Mesendoderm (in vitro differentiated cells): ENCODE measurements at regions not wholly inside any gene's neighbourhood (a gene's known extent, or its start where the extent isn't known, plus 50 kb on each side); places are given as distances from the start of the nearest gene placed in this dataset.

ENCODE experiments used
- DNase-seq: peaks from one replicate; pipeline ENCODE4 v3.0.0; 2013
- H2AK5ac ChIP-seq: 2 replicates; pipeline ENCODE4 v1.6.1; 2013; ENCODE audit warnings: low read length, inconsistent platforms
- H2BK120ac ChIP-seq: 2 replicates; pipeline ENCODE4 v1.6.1; 2013; ENCODE audit warnings: low read depth, mild to moderate bottlenecking, low read length, moderate library complexity, mixed read lengths
- H2BK15ac ChIP-seq: replicated peaks from 2 replicates; pipeline ENCODE4 v1.6.1; 2013; ENCODE audit warnings: low read depth, mild to moderate bottlenecking, moderate library complexity
- H2BK5ac ChIP-seq: 2 replicates; pipeline ENCODE4 v1.6.1; 2013; ENCODE audit warnings: low read length, inconsistent platforms
- H3K18ac ChIP-seq: 2 replicates; pipeline ENCODE4 v1.6.1; 2013; ENCODE audit warnings: mild to moderate bottlenecking, low read length, mixed read lengths
- H3K23ac ChIP-seq: one replicate; pipeline ENCODE4 v1.6.1; 2013; ENCODE audit warnings: low read length
- H3K27ac ChIP-seq: 2 replicates; pipeline ENCODE4 v1.5.1; 2013; ENCODE audit warnings: low read depth, mild to moderate bottlenecking, inconsistent platforms, low read length, moderate library complexity
- H3K27me3 ChIP-seq: 2 replicates; pipeline ENCODE4 v1.6.1; 2013; ENCODE audit warnings: low read length, control low read depth, mild to moderate bottlenecking, inconsistent platforms; ENCODE audit not compliant: insufficient read depth, poor library complexity
- H3K36me3 ChIP-seq: 2 replicates; pipeline ENCODE4 v1.6.1; 2013; ENCODE audit warnings: low read length, inconsistent platforms; ENCODE audit not compliant: control insufficient read depth, insufficient read depth
- H3K4ac ChIP-seq: one replicate; pipeline ENCODE4 v1.6.1; 2013; ENCODE audit warnings: low read depth, mild to moderate bottlenecking, low read length, moderate library complexity
- H3K4me1 ChIP-seq: 2 replicates; pipeline ENCODE4 v1.6.1; 2013; ENCODE audit warnings: low read depth, low read length, inconsistent platforms; ENCODE audit not compliant: control insufficient read depth
- H3K4me2 ChIP-seq: 2 replicates; pipeline ENCODE4 v1.6.1; 2013; ENCODE audit warnings: low read length
- H3K4me3 ChIP-seq: 2 replicates; pipeline ENCODE4 v1.5.1; 2013; ENCODE audit warnings: mild to moderate bottlenecking, low read length
- H3K56ac ChIP-seq: one replicate; pipeline ENCODE4 v1.6.1; 2013; ENCODE audit warnings: low read length
- H3K79me1 ChIP-seq: 2 replicates; pipeline ENCODE4 v1.6.1; 2013; ENCODE audit warnings: low read length, inconsistent platforms
- H3K79me2 ChIP-seq: 2 replicates; pipeline ENCODE4 v1.6.1; 2013; ENCODE audit warnings: mild to moderate bottlenecking, low read length; ENCODE audit not compliant: control insufficient read depth, insufficient read depth
- H3K9ac ChIP-seq: 2 replicates; pipeline ENCODE4 v1.6.1; 2013; ENCODE audit warnings: low read length, inconsistent platforms
- H4K5ac ChIP-seq: one replicate; pipeline ENCODE4 v1.6.1; 2013; ENCODE audit warnings: low read length
- H4K8ac ChIP-seq: one replicate; pipeline ENCODE4 v1.6.1; 2013; ENCODE audit warnings: low read depth, mild to moderate bottlenecking, control low read depth, low read length, moderate library complexity
- WGBS: extraction: QIAGEN DNeasy Blood & Tissue Kit; methylation state at CpG from one replicate; pipeline ENCODE4 v1.1.7; 2013; ENCODE audit warnings: low lambda C conversion rate, missing lambda C conversion rate; ENCODE audit not compliant: insufficient coverage; ENCODE audit errors: extremely low coverage; 5-methylcytosine and 5-hydroxymethylcytosine counted together

DNA sequence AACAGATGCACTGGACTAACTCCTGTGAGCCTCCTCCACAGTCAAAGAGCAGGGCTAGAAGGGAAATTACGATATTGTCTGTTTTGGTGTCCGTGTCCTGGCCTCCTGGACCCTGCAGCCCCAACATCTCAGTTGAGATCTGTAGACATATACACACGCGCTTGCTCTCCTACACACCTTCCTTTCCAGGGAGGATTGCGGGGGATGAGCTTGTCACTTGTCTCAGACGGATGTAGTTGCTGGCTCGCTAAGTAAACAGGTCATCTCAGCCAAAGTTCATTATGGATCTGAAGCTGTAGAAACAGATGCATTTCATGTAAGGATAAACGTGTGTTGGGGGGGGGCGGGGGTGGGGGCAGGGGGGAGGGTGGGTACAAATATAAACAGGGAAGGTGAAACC, 549.3 kb downstream of the CCDC171 start:
- no peaks in the 10 kb centered on the region for H3K27me3 ChIP-seq
- no peaks in the 10 kb centered on the region for H3K36me3 ChIP-seq
- H3K9ac ChIP-seq: no peak overlapping the region
- no peak overlapping the region for H4K5ac ChIP-seq
- H3K56ac ChIP-seq: no peak overlapping the region
- no peak overlapping the region for H3K4ac ChIP-seq
- H3K4me3 ChIP-seq: no peak overlapping the region
- H4K8ac ChIP-seq: no peak overlapping the region
- H3K79me2 ChIP-seq: no peaks in the 10 kb centered on the region
- no peak for DNase-seq
- no peak overlapping the region for H3K4me2 ChIP-seq
- no peak overlapping the region for H2BK120ac ChIP-seq
- no peak overlapping the region for H2BK15ac ChIP-seq
- no peak overlapping the region for H3K18ac ChIP-seq
- H2BK5ac ChIP-seq: no peak overlapping the region
- whole genome bisulfite sequencing: no CpG with 5 or more reads among the region's 9 CpGs
- H2AK5ac ChIP-seq: no peak overlapping the region
- no peaks in the 10 kb centered on the region for H3K79me1 ChIP-seq
- H3K27ac ChIP-seq: no peak overlapping the region
- H3K23ac ChIP-seq: no peak overlapping the region
- no peaks in the 10 kb centered on the region for H3K4me1 ChIP-seq

DNA sequence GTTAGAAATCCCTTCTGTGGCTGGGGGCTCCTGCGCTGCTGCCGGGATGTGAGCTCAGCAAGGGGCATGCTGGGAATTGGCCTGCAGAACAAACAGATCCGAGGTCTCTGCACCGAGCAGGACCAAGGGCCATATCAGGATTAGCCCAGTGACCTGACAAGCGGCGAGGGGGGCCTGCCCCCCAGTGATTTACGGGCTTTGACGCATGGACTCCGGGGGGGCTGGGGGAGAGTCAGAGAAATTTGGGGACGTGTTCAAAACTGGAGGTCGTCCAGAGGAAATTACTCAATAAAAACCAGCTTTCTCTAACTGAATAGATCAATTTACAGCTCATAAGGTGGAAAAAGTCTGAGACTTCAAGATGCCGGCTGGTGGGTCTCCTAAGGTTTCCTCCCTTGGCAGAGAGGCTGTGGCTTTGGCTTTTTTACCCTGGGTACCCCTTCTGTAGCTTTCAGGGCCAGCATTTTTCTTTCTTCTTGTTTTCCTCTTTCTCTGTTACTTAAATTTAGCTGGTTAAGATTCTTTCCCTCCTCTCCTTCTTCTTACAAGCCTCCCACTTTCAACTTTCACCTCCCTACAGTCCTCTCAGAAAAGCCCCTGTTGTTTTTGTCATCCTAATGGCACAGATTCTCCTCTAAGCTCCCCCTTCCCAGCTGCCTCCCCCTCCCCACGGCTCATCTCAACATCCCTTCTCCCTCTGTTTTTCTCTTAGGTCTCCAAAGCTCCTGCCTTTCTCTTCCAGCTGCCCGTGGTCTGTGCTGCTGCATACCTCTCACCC, 551.0 kb downstream of the CCDC171 start:
- DNase-seq: no peak
- no peaks in the 10 kb centered on the region for H3K27me3 ChIP-seq
- H3K4me2 ChIP-seq: no peak overlapping the region
- no peak overlapping the region for H4K5ac ChIP-seq
- H3K79me2 ChIP-seq: no peaks in the 10 kb centered on the region
- no peak overlapping the region for H4K8ac ChIP-seq
- H2BK15ac ChIP-seq: no peak overlapping the region
- WGBS: no CpG with 5 or more reads among the region's 14 CpGs
- no peak overlapping the region for H2AK5ac ChIP-seq
- H3K27ac ChIP-seq: no peak overlapping the region
- no peak overlapping the region for H3K18ac ChIP-seq
- no peaks in the 10 kb centered on the region for H3K79me1 ChIP-seq
- H3K56ac ChIP-seq: no peak overlapping the region
- H3K4me1 ChIP-seq: no peaks in the 10 kb centered on the region
- H3K4ac ChIP-seq: no peak overlapping the region
- no peak overlapping the region for H3K23ac ChIP-seq
- H3K4me3 ChIP-seq: no peak overlapping the region
- H2BK5ac ChIP-seq: no peak overlapping the region
- H2BK120ac ChIP-seq: no peak overlapping the region
- H3K9ac ChIP-seq: no peak overlapping the region
- H3K36me3 ChIP-seq: no peaks in the 10 kb centered on the region

DNA sequence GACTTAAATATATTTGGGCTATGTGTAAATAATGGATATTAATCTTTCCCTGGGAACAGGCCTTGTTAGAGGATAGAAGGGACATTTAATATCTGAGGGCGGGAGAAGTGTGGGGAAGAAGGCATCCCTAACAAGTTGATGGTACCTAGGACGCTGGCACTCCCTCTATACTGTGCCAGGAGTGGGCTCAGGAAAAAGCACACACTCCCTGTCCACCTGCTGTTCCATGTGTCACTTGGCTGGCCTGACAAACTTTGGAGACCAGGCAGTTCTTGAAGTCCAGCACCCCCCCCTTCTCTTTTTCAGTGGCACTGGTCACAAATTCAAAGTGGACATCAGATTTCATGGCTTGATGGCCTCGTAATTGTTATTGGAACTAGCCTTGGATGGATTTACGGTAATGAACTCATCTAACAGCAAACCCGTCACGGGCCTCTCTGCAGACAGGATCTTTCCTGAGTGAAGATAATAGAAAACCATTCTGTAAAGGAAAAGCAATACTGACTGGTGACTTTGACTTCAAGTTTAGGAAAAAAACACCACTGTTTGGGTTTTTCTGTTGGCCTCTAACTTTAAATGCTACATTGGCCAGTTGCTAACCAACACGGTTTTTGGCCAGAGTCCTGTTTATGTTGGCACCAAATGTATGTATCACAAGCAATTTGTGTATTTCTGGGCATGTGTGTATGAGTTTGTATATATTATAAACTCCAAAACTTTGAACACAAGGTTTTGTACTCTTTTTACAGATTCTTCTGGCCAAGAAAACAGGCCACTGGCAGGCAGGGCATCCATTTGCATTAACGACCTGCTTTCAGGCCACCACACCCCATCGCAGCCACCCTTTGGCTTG, 552.6 kb downstream of the CCDC171 start:
- DNase-seq: no peak
- no peak overlapping the region for H2BK120ac ChIP-seq
- H3K27ac ChIP-seq: no peak overlapping the region
- no peaks in the 10 kb centered on the region for H3K79me2 ChIP-seq
- no peak overlapping the region for H2AK5ac ChIP-seq
- H3K4me3 ChIP-seq: no peak overlapping the region
- H4K5ac ChIP-seq: no peak overlapping the region
- H3K27me3 ChIP-seq: no peaks in the 10 kb centered on the region
- H2BK5ac ChIP-seq: no peak overlapping the region
- WGBS: no CpG with 5 or more reads among the region's 9 CpGs
- H3K9ac ChIP-seq: no peak overlapping the region
- H2BK15ac ChIP-seq: no peak overlapping the region
- no peak overlapping the region for H4K8ac ChIP-seq
- H3K4me2 ChIP-seq: no peak overlapping the region
- no peak overlapping the region for H3K23ac ChIP-seq
- H3K36me3 ChIP-seq: no peaks in the 10 kb centered on the region
- H3K18ac ChIP-seq: no peak overlapping the region
- no peak overlapping the region for H3K4ac ChIP-seq
- H3K4me1 ChIP-seq: no peaks in the 10 kb centered on the region
- H3K79me1 ChIP-seq: no peaks in the 10 kb centered on the region
- no peak overlapping the region for H3K56ac ChIP-seq

DNA sequence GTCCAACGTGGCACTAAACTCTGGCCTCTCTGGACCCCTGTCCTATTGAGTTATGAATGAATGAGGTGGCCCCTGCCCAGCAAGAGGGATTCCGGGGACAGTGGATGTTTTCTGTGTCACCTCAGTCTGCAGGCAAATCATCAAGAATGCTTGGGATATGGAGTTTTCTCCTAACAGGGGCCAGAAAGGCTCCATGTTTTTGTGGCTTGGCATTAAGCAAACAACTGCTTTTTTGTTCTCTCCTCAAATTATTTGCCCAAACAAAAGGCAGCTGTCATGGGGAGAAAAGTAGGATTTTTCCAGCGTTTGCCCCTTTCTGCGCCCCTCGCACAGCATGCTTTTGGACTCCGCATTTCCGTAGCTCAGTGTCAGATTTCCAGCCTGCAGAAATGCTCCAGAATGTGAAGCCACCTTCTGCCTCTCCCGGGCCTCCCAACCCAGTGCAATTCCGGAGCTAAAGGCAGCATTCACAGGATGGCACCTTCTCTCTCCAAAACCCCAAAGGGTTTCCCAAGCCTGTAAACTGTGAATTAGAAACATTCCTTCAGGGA, 553.3 kb downstream of the CCDC171 start:
- Histone ChIP-seq H2BK15ac (no peak overlapping the region), H3K4ac (no peak overlapping the region), H2BK5ac (no peak overlapping the region), H4K5ac (no peak overlapping the region), H3K4me3 (no peak overlapping the region), H3K36me3 (no peaks in the 10 kb centered on the region), H3K27ac (no peak overlapping the region), H3K4me1 (no peaks in the 10 kb centered on the region), H3K23ac (no peak overlapping the region), H3K9ac (no peak overlapping the region), H3K79me1 (no peaks in the 10 kb centered on the region), H3K27me3 (no peaks in the 10 kb centered on the region), H2BK120ac (no peak overlapping the region), H2AK5ac (no peak overlapping the region), H3K79me2 (no peaks in the 10 kb centered on the region), H3K56ac (no peak overlapping the region), H3K18ac (no peak overlapping the region), H3K4me2 (no peak overlapping the region), H4K8ac (no peak overlapping the region)
- WGBS: no CpG with 5 or more reads among the region's 9 CpGs
- DNase-seq: peak; percentile 53

DNA sequence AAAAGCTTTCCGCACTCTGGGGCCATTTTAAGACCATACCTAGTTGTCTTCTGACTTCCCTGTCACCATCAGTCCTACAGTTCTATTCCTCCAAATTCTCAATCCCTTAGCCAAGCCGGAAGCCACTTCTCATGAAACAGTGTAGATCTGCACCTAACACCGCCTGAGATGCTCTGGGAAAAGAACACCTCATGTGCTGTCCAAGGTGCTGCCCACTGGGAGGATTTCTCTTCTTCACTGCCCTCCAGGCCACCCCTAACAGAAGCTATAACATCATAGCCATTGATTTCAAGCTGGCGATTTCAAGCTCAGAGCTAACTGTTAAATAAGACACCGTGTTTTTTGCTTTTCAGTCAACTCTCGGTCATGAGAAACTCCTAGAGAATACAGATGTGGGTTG, 559.3 kb downstream of the CCDC171 start:
- Histone ChIP-seq H3K4me1 (no peaks in the 10 kb centered on the region), H3K36me3 (no peaks in the 10 kb centered on the region), H3K23ac (no peak overlapping the region), H3K4me3 (no peak overlapping the region), H3K79me2 (no peaks in the 10 kb centered on the region), H3K27ac (no peak overlapping the region), H2AK5ac (no peak overlapping the region), H2BK15ac (no peak overlapping the region), H3K4ac (no peak overlapping the region), H2BK120ac (no peak overlapping the region), H3K4me2 (no peak overlapping the region), H4K8ac (no peak overlapping the region), H3K18ac (no peak overlapping the region), H3K27me3 (no peaks in the 10 kb centered on the region), H3K9ac (no peak overlapping the region), H3K79me1 (no peaks in the 10 kb centered on the region), H4K5ac (no peak overlapping the region), H3K56ac (no peak overlapping the region), H2BK5ac (no peak overlapping the region)
- DNase-seq: peak; percentile 38
- no CpG with 5 or more reads among the region's 6 CpGs for WGBS
